ENCODE measurements at regions not wholly inside any gene's neighbourhood (a gene's known extent, or its start where the extent isn't known, plus 50 kb on each side); places are given as distances from the start of the nearest gene placed in this dataset.

DNA sequence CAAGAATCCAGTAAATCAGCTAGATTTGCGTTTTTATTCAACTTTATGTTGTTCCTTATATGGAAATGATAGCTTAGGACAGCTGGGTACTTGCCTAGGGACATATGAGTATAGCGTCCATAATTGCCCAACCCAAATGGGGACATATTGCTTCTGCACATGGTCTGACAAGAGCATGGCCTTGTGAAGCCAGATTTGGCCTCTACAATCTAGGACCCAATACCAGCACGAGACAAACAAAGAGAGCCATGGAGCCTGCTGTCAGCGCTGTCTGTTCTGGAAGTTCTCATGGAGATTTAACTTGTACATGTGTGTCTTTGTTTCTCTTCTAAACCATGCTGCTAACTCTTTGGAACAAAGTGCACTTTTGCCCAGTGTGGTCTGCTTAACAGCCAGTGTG lies 240.0 kb upstream of the CAMK1G start:
- no peak for DNase-seq
- Mint-ChIP-seq H3K27ac (ENCODE audit: unreplicated experiment) (no peak overlapping the region), H3K4me1 (ENCODE audit: low read depth, unreplicated experiment) (peaks cover 4% of the 10 kb centered on the region), H3K36me3 (ENCODE audit: unreplicated experiment) (no peaks in the 10 kb centered on the region), H3K9me3 (ENCODE audit: unreplicated experiment) (no peaks in the 10 kb centered on the region), H3K27me3 (ENCODE audit: unreplicated experiment) (peaks cover 2% of the 10 kb centered on the region), H3K4me3 (ENCODE audit: unreplicated experiment) (no peak overlapping the region)
- TF ChIP-seq CTCF (IDR thresholded peaks at IDR 0.05; ENCODE audit: partially characterized antibody, unreplicated experiment), result no peak

- no peak for TF ChIP-seq CTCF (IDR thresholded peaks at IDR 0.05; ENCODE audit: partially characterized antibody, unreplicated experiment)
- H3K27me3 Mint-ChIP-seq (ENCODE audit: unreplicated experiment), result peaks cover 2% of the 10 kb centered on the region
- H3K36me3 Mint-ChIP-seq (ENCODE audit: unreplicated experiment), result no peaks in the 10 kb centered on the region
- no peak overlapping the region for H3K27ac Mint-ChIP-seq (ENCODE audit: unreplicated experiment)
- no peak for DNase-seq
- H3K9me3 Mint-ChIP-seq (ENCODE audit: unreplicated experiment), result no peaks in the 10 kb centered on the region
- peaks cover 4% of the 10 kb centered on the region for H3K4me1 Mint-ChIP-seq (ENCODE audit: low read depth, unreplicated experiment)
- no peak overlapping the region for H3K4me3 Mint-ChIP-seq (ENCODE audit: unreplicated experiment)
These were observed 239.4 kb upstream of the CAMK1G start for GRCh38 chr1:209344156-209344555.

DNA sequence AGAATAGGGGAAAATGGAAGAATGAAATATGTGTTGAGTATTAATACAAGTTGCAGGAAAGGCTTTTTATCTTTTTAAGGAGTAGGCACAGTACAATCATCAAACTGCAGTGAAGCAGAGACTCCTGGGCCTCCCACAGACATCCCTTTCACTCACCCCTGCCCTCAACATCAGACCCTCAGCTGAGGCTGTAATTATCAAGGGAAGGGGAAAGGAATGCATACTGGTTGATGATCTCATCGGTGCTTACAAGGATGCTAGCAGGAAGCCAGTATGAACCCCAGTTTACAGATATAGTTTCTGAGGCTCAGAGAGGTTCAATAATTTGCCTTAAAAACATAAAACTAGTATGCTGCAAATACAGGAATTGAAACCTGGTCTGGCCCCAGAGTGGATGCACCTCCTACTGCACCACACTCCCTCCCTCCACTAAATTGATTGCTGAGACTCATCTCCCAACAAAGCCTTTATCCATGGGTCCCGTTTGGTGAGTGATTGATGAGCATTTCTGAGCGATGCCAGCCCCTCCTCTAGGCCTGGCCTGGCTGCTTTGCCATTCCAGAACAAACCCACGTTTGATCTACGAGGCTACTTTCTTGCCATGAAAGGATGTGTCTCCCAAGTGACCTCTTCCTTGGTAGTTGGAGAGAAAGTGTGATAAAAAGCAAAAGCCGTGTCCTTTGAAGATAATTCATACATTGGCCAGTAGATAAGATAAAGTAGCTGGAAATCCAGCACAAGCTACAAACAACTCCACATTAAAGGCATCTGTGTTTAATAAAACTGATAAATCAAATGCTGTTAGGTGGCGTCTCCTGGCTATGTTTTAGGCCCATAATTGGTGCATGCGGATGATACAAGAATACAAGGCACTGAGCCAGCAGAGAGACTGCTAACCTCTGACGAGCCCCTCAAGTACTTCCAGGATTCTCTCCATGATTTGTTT lies 233.9 kb upstream of the CAMK1G start:
- Mint-ChIP-seq H3K4me3 (ENCODE audit: unreplicated experiment) (no peak overlapping the region), H3K27ac (ENCODE audit: unreplicated experiment) (no peak overlapping the region), H3K9me3 (ENCODE audit: unreplicated experiment) (no peaks in the 10 kb centered on the region), H3K36me3 (ENCODE audit: unreplicated experiment) (no peaks in the 10 kb centered on the region), H3K4me1 (ENCODE audit: low read depth, unreplicated experiment) (no peaks in the 10 kb centered on the region), H3K27me3 (ENCODE audit: unreplicated experiment) (no peaks in the 10 kb centered on the region)
- no peak for DNase-seq
- TF ChIP-seq CTCF (IDR thresholded peaks at IDR 0.05; ENCODE audit: partially characterized antibody, unreplicated experiment), result no peak

- Mint-ChIP-seq H3K4me3 (ENCODE audit: unreplicated experiment) (no peak overlapping the region), H3K27me3 (ENCODE audit: unreplicated experiment) (no peaks in the 10 kb centered on the region), H3K27ac (ENCODE audit: unreplicated experiment) (no peak overlapping the region), H3K36me3 (ENCODE audit: unreplicated experiment) (no peaks in the 10 kb centered on the region), H3K4me1 (ENCODE audit: low read depth, unreplicated experiment) (no peaks in the 10 kb centered on the region), H3K9me3 (ENCODE audit: unreplicated experiment) (no peaks in the 10 kb centered on the region)
- DNase-seq, result no peak
- TF ChIP-seq CTCF (IDR thresholded peaks at IDR 0.05; ENCODE audit: partially characterized antibody, unreplicated experiment), result no peak
These were observed 230.5 kb upstream of the CAMK1G start for GRCh38 chr1:209353053-209353452.

DNA sequence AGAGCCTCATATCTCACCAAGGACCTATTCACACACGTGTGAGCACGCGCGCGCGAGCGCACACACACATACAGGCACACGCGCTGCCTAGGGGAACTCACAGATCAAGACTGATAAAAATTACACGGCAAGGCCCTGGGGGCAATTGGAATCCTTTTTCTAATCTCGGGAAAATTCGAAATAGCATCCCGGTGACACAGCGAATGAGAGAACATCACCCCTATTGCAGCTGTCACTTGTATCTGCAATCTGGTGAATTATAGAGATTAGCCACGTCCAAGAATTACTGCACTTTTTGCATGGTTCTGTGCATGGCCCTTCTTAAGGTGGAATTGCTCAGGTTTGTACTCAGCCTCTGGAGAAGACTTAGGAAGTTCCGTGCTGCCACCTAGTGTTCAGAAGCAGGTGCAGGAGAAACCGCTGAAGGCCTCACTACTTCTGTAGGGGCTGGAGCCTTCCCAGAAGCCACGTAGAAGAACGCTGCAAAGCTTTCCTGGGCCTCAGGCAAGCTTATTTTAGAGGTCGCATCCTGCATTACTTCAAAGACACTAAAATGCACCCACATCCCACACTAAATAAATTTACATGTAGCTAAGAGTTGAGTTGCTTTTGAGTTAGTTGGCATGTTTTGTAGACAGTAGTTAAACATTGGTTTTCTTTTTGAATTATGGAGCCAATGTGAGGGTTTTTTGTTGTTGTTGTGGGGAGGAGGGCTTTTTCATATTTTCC lies 229.2 kb upstream of the CAMK1G start:
- H3K4me3 Mint-ChIP-seq (ENCODE audit: unreplicated experiment), result no peak overlapping the region
- no peaks in the 10 kb centered on the region for H3K27me3 Mint-ChIP-seq (ENCODE audit: unreplicated experiment)
- H3K9me3 Mint-ChIP-seq (ENCODE audit: unreplicated experiment), result no peaks in the 10 kb centered on the region
- TF ChIP-seq CTCF (IDR thresholded peaks at IDR 0.05; ENCODE audit: partially characterized antibody, unreplicated experiment), result peak; percentile 85
- DNase-seq, result peak; percentile 79
- no peaks in the 10 kb centered on the region for H3K4me1 Mint-ChIP-seq (ENCODE audit: low read depth, unreplicated experiment)
- H3K27ac Mint-ChIP-seq (ENCODE audit: unreplicated experiment), result no peak overlapping the region
- H3K36me3 Mint-ChIP-seq (ENCODE audit: unreplicated experiment), result no peaks in the 10 kb centered on the region
